Panc1 (cell line): ENCODE measurements at regions not wholly inside any gene's neighbourhood (a gene's known extent, or its start where the extent isn't known, plus 50 kb on each side); places are given as distances from the start of the nearest gene placed in this dataset.

ENCODE experiments used
- POLR2AphosphoS5 ChIP-seq: IDR thresholded peaks from 2 replicates; pipeline ENCODE4 v1.6.1; 2012; ENCODE audit warnings: mild to moderate bottlenecking, low read depth, low read length, moderate library complexity
- TCF7L2 ChIP-seq: IDR thresholded peaks from 2 replicates; pipeline ENCODE4 v1.6.1; 2011; ENCODE audit warnings: mild to moderate bottlenecking, low read depth, low read length, inconsistent platforms
- TF ChIP-seq, protein P1 (sequence below): fragments of 450-650 bp; IDR thresholded peaks from 2 replicates; pipeline ENCODE4 v1.5.1; 2017; ENCODE audit warnings: mild to moderate bottlenecking
- TF ChIP-seq, protein P2 (sequence below), 2 experiments: IDR thresholded peaks; 2 replicates each; pipeline ENCODE4 v1.6.1; 2011 to 2012; ENCODE audit warnings: low read depth in 2 of 2, control low read depth in 1 of 2, low read length in 1 of 2, mild to moderate bottlenecking in 1 of 2, moderate library complexity in 1 of 2; ENCODE audit not compliant: insufficient read depth in 1 of 2

GRCh38 chr14:88952901-88953300 lies 128.4 kb downstream of the TTC8 start:
- TF ChIP-seq, protein P1, sequence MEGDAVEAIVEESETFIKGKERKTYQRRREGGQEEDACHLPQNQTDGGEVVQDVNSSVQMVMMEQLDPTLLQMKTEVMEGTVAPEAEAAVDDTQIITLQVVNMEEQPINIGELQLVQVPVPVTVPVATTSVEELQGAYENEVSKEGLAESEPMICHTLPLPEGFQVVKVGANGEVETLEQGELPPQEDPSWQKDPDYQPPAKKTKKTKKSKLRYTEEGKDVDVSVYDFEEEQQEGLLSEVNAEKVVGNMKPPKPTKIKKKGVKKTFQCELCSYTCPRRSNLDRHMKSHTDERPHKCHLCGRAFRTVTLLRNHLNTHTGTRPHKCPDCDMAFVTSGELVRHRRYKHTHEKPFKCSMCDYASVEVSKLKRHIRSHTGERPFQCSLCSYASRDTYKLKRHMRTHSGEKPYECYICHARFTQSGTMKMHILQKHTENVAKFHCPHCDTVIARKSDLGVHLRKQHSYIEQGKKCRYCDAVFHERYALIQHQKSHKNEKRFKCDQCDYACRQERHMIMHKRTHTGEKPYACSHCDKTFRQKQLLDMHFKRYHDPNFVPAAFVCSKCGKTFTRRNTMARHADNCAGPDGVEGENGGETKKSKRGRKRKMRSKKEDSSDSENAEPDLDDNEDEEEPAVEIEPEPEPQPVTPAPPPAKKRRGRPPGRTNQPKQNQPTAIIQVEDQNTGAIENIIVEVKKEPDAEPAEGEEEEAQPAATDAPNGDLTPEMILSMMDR, result no peak
- TF ChIP-seq TCF7L2 (no peak), POLR2AphosphoS5 (no peak)
- TF ChIP-seq, protein P2, sequence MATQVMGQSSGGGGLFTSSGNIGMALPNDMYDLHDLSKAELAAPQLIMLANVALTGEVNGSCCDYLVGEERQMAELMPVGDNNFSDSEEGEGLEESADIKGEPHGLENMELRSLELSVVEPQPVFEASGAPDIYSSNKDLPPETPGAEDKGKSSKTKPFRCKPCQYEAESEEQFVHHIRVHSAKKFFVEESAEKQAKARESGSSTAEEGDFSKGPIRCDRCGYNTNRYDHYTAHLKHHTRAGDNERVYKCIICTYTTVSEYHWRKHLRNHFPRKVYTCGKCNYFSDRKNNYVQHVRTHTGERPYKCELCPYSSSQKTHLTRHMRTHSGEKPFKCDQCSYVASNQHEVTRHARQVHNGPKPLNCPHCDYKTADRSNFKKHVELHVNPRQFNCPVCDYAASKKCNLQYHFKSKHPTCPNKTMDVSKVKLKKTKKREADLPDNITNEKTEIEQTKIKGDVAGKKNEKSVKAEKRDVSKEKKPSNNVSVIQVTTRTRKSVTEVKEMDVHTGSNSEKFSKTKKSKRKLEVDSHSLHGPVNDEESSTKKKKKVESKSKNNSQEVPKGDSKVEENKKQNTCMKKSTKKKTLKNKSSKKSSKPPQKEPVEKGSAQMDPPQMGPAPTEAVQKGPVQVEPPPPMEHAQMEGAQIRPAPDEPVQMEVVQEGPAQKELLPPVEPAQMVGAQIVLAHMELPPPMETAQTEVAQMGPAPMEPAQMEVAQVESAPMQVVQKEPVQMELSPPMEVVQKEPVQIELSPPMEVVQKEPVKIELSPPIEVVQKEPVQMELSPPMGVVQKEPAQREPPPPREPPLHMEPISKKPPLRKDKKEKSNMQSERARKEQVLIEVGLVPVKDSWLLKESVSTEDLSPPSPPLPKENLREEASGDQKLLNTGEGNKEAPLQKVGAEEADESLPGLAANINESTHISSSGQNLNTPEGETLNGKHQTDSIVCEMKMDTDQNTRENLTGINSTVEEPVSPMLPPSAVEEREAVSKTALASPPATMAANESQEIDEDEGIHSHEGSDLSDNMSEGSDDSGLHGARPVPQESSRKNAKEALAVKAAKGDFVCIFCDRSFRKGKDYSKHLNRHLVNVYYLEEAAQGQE (IDR thresholded peaks at IDR 0.05; ENCODE audit: insufficient read depth in 1 of 2, low read depth in 2 of 2, low read length in 1 of 2), result no peak
